GM23248 (cell line): ENCODE measurements at regions not wholly inside any gene's neighbourhood (a gene's known extent, or its start where the extent isn't known, plus 50 kb on each side); places are given as distances from the start of the nearest gene placed in this dataset.

ENCODE experiments used
- DNase-seq: peaks from one replicate; pipeline ENCODE4 v3.0.0-alpha.2; 2015
- H2AFZ ChIP-seq: fragments of 200-600 bp; sonication (generic); 2 replicates; pipeline ENCODE4 v1.6.1; 2016; ENCODE audit warnings: antibody characterized with exemption
- H3F3A ChIP-seq: fragments of 200-600 bp; sonication (generic); 2 replicates; pipeline ENCODE4 v1.6.1; 2016; ENCODE audit warnings: mild to moderate bottlenecking, antibody characterized with exemption, mixed run types; ENCODE audit not compliant: insufficient read depth
- H3K27ac ChIP-seq: fragments of 200-600 bp; sonication (generic); 2 replicates; pipeline ENCODE4 v1.5.1; 2016; ENCODE audit warnings: mild to moderate bottlenecking
- H3K27me3 ChIP-seq: fragments of 200-600 bp; sonication (generic); replicated peaks from 2 replicates; pipeline ENCODE4 v1.6.1; 2016; ENCODE audit warnings: mild to moderate bottlenecking; ENCODE audit not compliant: insufficient read depth
- H3K36me3 ChIP-seq: fragments of 200-600 bp; sonication (generic); 2 replicates; pipeline ENCODE4 v1.6.1; 2016; ENCODE audit warnings: low read depth, mild to moderate bottlenecking
- H3K4me1 ChIP-seq: fragments of 200-600 bp; sonication (generic); 2 replicates; pipeline ENCODE4 v1.6.1; 2016; ENCODE audit warnings: mild to moderate bottlenecking; ENCODE audit not compliant: insufficient read depth
- H3K4me2 ChIP-seq: fragments of 200-600 bp; sonication (generic); one replicate; pipeline ENCODE4 v1.6.1; 2016; ENCODE audit warnings: mild to moderate bottlenecking; ENCODE audit not compliant: unreplicated experiment
- H3K4me3 ChIP-seq: fragments of 200-600 bp; sonication (generic); 2 replicates; pipeline ENCODE4 v1.5.1; 2016; ENCODE audit warnings: mild to moderate bottlenecking
- H3K79me2 ChIP-seq: fragments of 200-600 bp; sonication (generic); 2 replicates; pipeline ENCODE4 v1.6.1; 2016; ENCODE audit warnings: mild to moderate bottlenecking; ENCODE audit not compliant: insufficient read depth
- H3K9ac ChIP-seq: fragments of 200-600 bp; sonication (generic); 2 replicates; pipeline ENCODE4 v1.6.1; 2016; ENCODE audit warnings: mild to moderate bottlenecking
- H3K9me2 ChIP-seq: fragments of 200-600 bp; sonication (generic); 2 replicates; pipeline ENCODE4 v1.6.1; 2016; ENCODE audit warnings: mixed run types, mild to moderate bottlenecking, moderate library complexity; ENCODE audit not compliant: insufficient read depth
- H3K9me3 ChIP-seq: fragments of 200-600 bp; sonication (generic); one replicate; pipeline ENCODE4 v1.6.1; 2017; ENCODE audit warnings: low read depth
- H4K20me1 ChIP-seq: fragments of 200-600 bp; sonication (generic); 2 replicates; pipeline ENCODE4 v1.6.0; 2016; ENCODE audit not compliant: insufficient read depth
- EZH2 ChIP-seq: fragments of 200-600 bp; sonication (generic); IDR thresholded peaks from 2 replicates; pipeline ENCODE4 v1.6.1; 2018; ENCODE audit warnings: antibody characterized with exemption, mild to moderate bottlenecking; ENCODE audit not compliant: insufficient read depth, poor library complexity, severe bottlenecking
- EZH2phosphoT487 ChIP-seq: fragments of 200-600 bp; sonication (generic); IDR thresholded peaks from 2 replicates; pipeline ENCODE4 v1.6.1; 2018; ENCODE audit warnings: antibody characterized with exemption, moderate library complexity, mild to moderate bottlenecking, low read depth; ENCODE audit not compliant: insufficient read depth
- WGBS, 2 experiments: methylation state at CpG; one replicate each; pipeline ENCODE4 v1.1.6; 2015 to 2017; ENCODE audit warnings: low lambda C conversion rate in 2 of 2, low coverage in 1 of 2; ENCODE audit errors: missing lambda C conversion rate in 2 of 2; 5-methylcytosine and 5-hydroxymethylcytosine counted together
- in situ Hi-C: fragments of 300-500 bp; cut with MboI; formaldehyde crosslinking; loops from 2 replicates; pipeline ENCODE4 v1.15.0; 2020

DNA sequence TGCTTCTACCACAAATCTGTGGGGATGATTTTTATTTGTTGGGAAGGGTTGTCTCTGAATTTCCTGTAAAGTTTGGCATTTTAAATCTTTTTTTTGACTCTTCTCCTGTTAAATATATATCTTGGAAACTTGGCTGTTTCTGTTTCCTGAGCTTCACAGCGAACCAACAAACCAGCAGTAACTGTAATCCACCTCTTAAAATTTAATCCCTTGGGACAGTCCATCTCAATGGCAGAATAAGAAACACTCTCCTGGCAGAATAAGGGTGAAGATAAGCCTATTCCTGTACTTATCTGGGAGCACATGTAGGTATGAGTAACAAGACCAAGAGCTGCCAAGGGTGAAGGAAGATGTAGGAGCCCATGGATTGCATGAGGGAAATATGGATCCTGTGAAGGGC, 73.1 kb upstream of the RPS23 start:
- no peaks in the 10 kb centered on the region for H3K36me3 ChIP-seq
- 0 out of 2 replicates have a peak overlapping the region, but pooled peaks have one; percentile 5 for H2AFZ ChIP-seq
- TF ChIP-seq EZH2 (no peak), EZH2phosphoT487 (no peak)
- no peaks in the 10 kb centered on the region for H3K27me3 ChIP-seq
- H3K27ac ChIP-seq, result no peak overlapping the region
- H4K20me1 ChIP-seq, result no peaks in the 10 kb centered on the region
- H3K9ac ChIP-seq, result no peak overlapping the region
- no peaks in the 10 kb centered on the region for H3K79me2 ChIP-seq
- peaks cover 38% of the 10 kb centered on the region for H3F3A ChIP-seq
- H3K9me3 ChIP-seq, result no peaks in the 10 kb centered on the region
- in situ Hi-C loops, result loop anchor here (25.0 kb wide), 2 partner anchors 286 to 436 kb away; no protein-coding TSS in a partner anchor
- H3K4me1 ChIP-seq, result peaks cover 53% of the 10 kb centered on the region
- H3K4me2 ChIP-seq, result no peak overlapping the region
- H3K4me3 ChIP-seq, result no peak overlapping the region
- no peak for DNase-seq
- no peaks in the 10 kb centered on the region for H3K9me2 ChIP-seq
- 53 to 74% methylated on average over 1 of the region's 1 CpG for WGBS, 2 experiments

DNA sequence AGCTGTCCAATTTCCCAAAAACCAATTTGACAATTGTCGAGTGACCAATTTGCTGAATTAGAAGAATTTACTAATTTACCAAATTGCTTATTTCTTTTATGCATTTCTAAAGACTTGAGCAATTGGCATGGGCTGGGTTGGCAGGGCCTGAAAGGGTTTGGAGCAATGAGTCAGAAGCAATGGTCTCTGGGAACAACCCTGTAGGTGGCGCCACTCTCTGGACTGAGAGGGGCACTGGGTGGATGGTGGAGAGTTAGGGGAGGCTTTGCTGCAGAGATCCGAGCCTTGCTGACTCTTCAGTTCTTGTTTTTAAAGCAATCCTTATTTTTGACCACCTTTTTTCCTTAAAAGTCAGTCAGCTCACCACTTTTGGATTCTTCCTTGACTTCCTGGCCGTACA, 71.5 kb upstream of the RPS23 start:
- no peak for TF ChIP-seq EZH2phosphoT487
- TF ChIP-seq EZH2, result no peak
- no peaks in the 10 kb centered on the region for H3K36me3 ChIP-seq
- H4K20me1 ChIP-seq, result no peaks in the 10 kb centered on the region
- DNase-seq, result peak; percentile 72
- H3K79me2 ChIP-seq, result no peaks in the 10 kb centered on the region
- H3K4me1 ChIP-seq, result peaks cover 48% of the 10 kb centered on the region
- H3K9ac ChIP-seq, result peak overlapping the region; percentile 76; the same call in 1 of the 2 replicates
- no peak overlapping the region for H3K4me3 ChIP-seq
- no peak overlapping the region for H2AFZ ChIP-seq
- in situ Hi-C loops, result loop anchor here (25.0 kb wide), 3 partner anchors 288 to 713 kb away; no protein-coding TSS in a partner anchor
- H3K9me2 ChIP-seq, result no peaks in the 10 kb centered on the region
- WGBS, 2 experiments, result 52 to 60% methylated on average over 4 of the region's 4 CpGs
- H3F3A ChIP-seq, result peaks cover 37% of the 10 kb centered on the region
- no peaks in the 10 kb centered on the region for H3K9me3 ChIP-seq
- H3K27ac ChIP-seq, result peak overlapping the region; percentile 86; the same call in 1 of the 2 replicates
- H3K27me3 ChIP-seq, result no peaks in the 10 kb centered on the region
- H3K4me2 ChIP-seq, result peak overlapping the region; percentile 51

DNA sequence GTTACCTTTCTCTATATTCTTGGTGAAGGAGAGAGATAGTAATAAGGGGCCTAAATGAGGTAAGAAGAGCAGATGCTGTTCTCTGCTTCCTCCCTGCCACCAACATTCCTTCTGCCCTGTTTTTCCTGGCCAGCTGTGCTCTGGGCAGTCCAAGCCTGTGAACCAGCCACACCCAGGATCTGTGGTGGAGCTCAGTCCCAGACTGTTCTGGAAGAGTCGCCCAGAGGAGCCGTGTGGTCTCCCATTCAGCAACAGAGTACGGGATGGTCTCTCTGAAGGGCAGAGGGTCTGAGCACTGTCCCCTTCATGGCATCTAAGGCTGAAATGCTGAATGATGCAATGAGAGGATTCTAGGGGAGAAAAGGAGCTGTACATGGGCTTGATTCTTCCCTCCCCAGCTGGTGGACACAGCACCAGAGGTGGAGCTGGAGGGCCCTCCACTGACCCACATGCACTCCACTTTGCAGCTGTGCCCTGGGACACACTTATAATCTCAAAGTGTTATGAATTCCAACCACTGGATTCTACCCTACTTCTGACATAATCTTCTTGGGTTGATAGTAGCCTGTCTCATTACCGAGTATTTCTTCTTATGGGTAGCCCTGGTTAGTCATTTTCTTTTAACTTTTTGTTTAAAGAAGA, 70.8 kb upstream of the RPS23 start:
- Histone ChIP-seq H3K79me2 (no peaks in the 10 kb centered on the region), H3K9me2 (no peaks in the 10 kb centered on the region), H2AFZ (peak overlapping the region; percentile 40), H3F3A (peaks cover 37% of the 10 kb centered on the region), H3K27ac (peak overlapping the region; percentile 86), H4K20me1 (no peaks in the 10 kb centered on the region), H3K27me3 (no peaks in the 10 kb centered on the region), H3K4me3 (no peak overlapping the region), H3K9ac (peak overlapping the region; percentile 76), H3K4me2 (peak overlapping the region; percentile 51), H3K36me3 (no peaks in the 10 kb centered on the region), H3K9me3 (no peaks in the 10 kb centered on the region), H3K4me1 (peaks cover 48% of the 10 kb centered on the region)
- peak; percentile 82 for DNase-seq
- TF ChIP-seq EZH2 (no peak), EZH2phosphoT487 (no peak)
- in situ Hi-C loops, result loop anchor here (25.0 kb wide), 1 partner anchor 713 kb away; no protein-coding TSS in a partner anchor
- 19 to 22% methylated on average over 4 of the region's 4 CpGs for WGBS, 2 experiments

DNA sequence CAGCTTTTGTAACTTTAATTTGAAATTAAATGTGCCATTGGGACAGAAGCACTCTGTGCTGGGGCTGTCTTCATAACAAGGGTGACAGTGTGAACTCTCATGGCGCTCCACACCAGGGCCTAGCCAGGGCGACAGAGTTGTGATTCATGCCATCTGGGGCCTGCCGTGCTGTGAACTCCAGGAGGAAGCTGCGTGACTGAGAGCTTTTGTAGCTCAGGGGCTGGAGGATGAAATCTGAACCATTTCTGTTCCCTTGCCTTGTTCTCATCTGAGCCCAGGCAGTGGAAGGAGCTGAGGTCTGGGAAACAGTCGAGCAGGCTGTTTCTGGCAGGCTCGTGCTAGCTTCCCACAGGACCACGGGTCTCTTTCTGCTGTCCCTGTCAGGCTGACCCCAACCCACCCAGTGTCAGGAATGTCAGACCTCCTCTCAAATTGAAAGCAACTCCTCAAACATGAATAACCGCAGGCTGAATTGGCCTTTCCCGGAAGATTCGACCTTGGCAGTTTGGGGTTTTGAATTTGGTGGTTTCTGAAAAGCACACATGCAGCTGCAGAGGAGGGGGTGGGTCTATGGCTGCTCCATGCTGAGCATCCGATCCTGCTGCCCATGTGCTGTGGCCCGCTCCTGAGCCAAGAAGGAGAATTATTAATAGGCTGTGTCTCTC, 69.2 kb upstream of the RPS23 start:
- Histone ChIP-seq H4K20me1 (no peaks in the 10 kb centered on the region), H3K4me2 (peak overlapping the region; percentile 51), H3F3A (peaks cover 22% of the 10 kb centered on the region), H3K27ac (peak overlapping the region; percentile 86), H3K27me3 (no peaks in the 10 kb centered on the region), H3K36me3 (no peaks in the 10 kb centered on the region), H3K9me3 (no peaks in the 10 kb centered on the region), H3K4me3 (peak overlapping the region; percentile 42), H3K79me2 (no peaks in the 10 kb centered on the region), H3K9me2 (no peaks in the 10 kb centered on the region), H3K9ac (peak overlapping the region; percentile 76), H2AFZ (peak overlapping the region; percentile 84), H3K4me1 (peaks cover 41% of the 10 kb centered on the region)
- no peak for TF ChIP-seq EZH2
- TF ChIP-seq EZH2phosphoT487, result no peak
- in situ Hi-C loops, result loop anchor here (25.0 kb wide), 1 partner anchor 715 kb away; no protein-coding TSS in a partner anchor
- WGBS, 2 experiments, result 7 to 8% methylated on average over 12 of the region's 12 CpGs
- DNase-seq, result peak; percentile 93
